ENCODE measurements at regions not wholly inside any gene's neighbourhood (a gene's known extent, or its start where the extent isn't known, plus 50 kb on each side); places are given as distances from the start of the nearest gene placed in this dataset.

DNA sequence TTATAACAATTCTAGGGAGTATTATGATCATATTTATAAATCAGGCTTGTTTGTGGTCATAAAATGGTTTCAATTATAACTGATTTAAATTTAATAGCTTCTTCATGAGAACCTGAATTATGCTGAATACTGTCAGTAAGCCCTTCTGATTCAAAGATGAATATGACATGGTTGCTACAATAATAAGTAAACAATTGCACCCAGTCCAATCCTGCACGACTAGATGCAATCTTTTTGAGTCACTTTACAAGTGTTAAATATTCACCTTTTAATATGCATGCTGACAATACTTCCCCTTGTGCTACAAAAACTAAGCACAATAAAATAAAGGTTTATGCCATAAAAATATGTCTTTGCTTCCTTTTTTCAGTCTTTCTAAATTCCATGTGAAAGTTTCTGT lies 325.2 kb downstream of the KCNJ3 start:
- TF ChIP-seq, protein P1, sequence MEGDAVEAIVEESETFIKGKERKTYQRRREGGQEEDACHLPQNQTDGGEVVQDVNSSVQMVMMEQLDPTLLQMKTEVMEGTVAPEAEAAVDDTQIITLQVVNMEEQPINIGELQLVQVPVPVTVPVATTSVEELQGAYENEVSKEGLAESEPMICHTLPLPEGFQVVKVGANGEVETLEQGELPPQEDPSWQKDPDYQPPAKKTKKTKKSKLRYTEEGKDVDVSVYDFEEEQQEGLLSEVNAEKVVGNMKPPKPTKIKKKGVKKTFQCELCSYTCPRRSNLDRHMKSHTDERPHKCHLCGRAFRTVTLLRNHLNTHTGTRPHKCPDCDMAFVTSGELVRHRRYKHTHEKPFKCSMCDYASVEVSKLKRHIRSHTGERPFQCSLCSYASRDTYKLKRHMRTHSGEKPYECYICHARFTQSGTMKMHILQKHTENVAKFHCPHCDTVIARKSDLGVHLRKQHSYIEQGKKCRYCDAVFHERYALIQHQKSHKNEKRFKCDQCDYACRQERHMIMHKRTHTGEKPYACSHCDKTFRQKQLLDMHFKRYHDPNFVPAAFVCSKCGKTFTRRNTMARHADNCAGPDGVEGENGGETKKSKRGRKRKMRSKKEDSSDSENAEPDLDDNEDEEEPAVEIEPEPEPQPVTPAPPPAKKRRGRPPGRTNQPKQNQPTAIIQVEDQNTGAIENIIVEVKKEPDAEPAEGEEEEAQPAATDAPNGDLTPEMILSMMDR (IDR thresholded peaks at IDR 0.05), result no peak
- Histone ChIP-seq H3K27me3 (no peaks in the 10 kb centered on the region), H3K4me3 (no peak overlapping the region), H3K9me3 (no peaks in the 10 kb centered on the region), H3K36me3 (no peaks in the 10 kb centered on the region), H3K27ac (no peak overlapping the region), H3K4me1 (no peaks in the 10 kb centered on the region)
- intact Hi-C loops (cut with DNase I), result no loop called here
- DNase-seq (ENCODE audit: low spot score in 2 of 2), result no peak

DNA sequence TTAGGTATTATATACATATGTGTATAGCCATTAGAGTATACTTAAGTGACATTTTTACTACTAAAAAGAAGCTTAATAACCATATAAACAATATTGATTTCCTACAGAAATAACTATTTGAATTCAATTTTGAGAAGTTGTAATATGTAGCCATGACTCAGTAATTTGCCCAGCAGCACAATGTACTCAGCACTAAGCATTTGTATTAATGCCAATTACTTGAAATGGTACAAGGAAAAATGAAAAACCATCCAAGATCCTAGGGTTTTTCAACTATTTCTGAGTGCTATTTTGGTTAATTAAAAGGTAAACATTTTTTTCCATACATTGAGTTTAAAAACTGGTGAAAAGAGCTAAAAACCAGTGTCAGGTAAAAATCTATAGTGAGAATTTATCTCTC lies 324.0 kb downstream of the KCNJ3 start:
- no peaks in the 10 kb centered on the region for H3K27me3 ChIP-seq
- TF ChIP-seq, protein P1 (IDR thresholded peaks at IDR 0.05), result no peak
- intact Hi-C loops (cut with DNase I), result no loop called here
- no peaks in the 10 kb centered on the region for H3K4me1 ChIP-seq
- H3K9me3 ChIP-seq, result no peaks in the 10 kb centered on the region
- H3K4me3 ChIP-seq, result no peak overlapping the region
- no peak for DNase-seq (ENCODE audit: low spot score in 2 of 2)
- no peak overlapping the region for H3K27ac ChIP-seq
- no peaks in the 10 kb centered on the region for H3K36me3 ChIP-seq

DNA sequence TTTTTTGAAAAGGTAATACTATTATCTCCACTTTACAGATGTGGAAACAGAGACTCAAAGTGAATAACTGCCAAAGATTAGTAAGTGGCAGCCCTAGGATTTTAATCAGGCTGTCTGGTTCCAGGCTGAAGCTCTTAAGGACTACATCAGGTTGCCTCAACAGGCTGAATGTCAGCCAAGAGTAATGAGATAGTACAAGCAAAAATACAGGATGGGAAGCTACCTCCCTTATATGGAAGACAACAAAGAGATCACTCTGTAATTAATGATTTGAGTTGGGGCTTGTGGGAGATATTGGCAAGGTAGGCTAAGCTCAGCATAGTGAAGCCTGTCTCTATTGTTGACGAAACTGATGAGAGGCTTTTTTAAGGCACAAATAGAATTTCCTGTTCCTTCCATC lies 323.1 kb downstream of the KCNJ3 start:
- no peaks in the 10 kb centered on the region for H3K4me1 ChIP-seq
- no peaks in the 10 kb centered on the region for H3K27me3 ChIP-seq
- no peak overlapping the region for H3K4me3 ChIP-seq
- TF ChIP-seq, protein P1 (IDR thresholded peaks at IDR 0.05), result no peak
- DNase-seq (ENCODE audit: low spot score in 2 of 2), result no peak
- no peaks in the 10 kb centered on the region for H3K9me3 ChIP-seq
- H3K27ac ChIP-seq, result no peak overlapping the region
- no peaks in the 10 kb centered on the region for H3K36me3 ChIP-seq
- intact Hi-C loops (cut with DNase I), result no loop called here

DNA sequence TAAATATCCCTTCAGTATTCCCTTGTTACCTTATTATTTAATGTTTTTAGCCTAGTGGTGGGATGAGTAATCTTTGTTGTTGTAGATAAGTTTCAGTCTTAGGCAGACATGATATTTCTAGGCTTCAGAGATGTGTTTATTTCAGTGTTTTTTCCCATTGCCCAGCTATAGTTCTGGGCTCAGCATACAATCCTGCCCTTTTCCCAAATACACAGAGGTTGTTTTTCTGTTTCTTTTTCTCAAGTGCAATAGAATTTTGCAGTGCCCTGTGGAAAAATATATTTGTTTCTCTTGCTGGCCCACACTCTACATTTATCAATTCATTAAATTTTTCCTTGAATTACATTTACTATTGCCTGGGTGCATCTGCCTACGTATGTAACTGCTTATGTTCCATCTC lies 321.8 kb downstream of the KCNJ3 start:
- no peak for DNase-seq (ENCODE audit: low spot score in 2 of 2)

DNA sequence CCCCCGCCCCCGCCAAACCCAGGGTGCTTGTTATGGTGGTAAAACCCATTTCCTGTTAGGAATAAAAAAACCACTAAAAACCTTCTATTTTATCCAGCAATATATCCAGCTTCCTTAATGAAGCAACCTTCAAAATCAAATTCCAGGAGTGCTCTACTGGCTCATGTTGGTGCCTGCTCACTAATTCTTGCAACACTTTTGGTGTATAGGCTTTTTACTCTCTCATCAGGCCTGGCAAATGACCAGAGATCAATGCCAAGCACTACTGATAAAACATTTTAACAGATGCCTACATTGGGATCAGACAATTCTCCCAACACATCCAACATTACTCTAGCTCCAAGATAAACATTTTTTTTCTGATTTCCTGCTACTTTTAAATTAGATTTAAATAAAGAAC lies 312.4 kb downstream of the KCNJ3 start:
- intact Hi-C loops (cut with DNase I), result no loop called here
- Histone ChIP-seq H3K27ac (no peak overlapping the region), H3K9me3 (no peaks in the 10 kb centered on the region), H3K4me3 (no peak overlapping the region), H3K36me3 (no peaks in the 10 kb centered on the region), H3K4me1 (no peaks in the 10 kb centered on the region), H3K27me3 (no peaks in the 10 kb centered on the region)
- TF ChIP-seq, protein P1 (IDR thresholded peaks at IDR 0.05), result no peak
- no peak for DNase-seq (ENCODE audit: low spot score in 2 of 2)

More for the DNA sequence above, 321.8 kb downstream of the KCNJ3 start:
- Histone ChIP-seq H3K9me3 (no peaks in the 10 kb centered on the region), H3K36me3 (no peaks in the 10 kb centered on the region), H3K27ac (no peak overlapping the region), H3K27me3 (no peaks in the 10 kb centered on the region), H3K4me3 (no peak overlapping the region), H3K4me1 (no peaks in the 10 kb centered on the region)
- intact Hi-C loops (cut with DNase I), result no loop called here
- TF ChIP-seq, protein P1 (IDR thresholded peaks at IDR 0.05), result no peak

DNA sequence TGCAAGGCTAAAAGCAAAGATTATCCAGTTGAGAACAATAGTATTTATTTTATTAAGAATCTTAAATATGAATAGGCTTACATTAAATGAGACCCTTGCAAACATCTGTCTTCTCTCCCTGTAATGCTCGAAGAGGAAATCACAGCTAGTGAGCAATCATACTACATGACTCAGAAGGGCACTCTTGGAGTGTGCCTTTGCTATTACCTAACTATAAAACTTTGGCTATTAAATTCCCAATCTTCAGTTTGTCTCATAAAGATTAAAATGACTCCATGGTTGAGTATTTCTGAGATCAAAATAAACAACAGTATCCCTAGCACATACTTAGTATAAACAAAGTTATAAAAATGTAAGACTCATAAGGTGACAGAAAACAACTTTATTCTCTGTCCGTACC lies 296.9 kb downstream of the KCNJ3 start:
- Histone ChIP-seq H3K4me1 (no peaks in the 10 kb centered on the region), H3K4me3 (no peak overlapping the region), H3K27me3 (no peaks in the 10 kb centered on the region), H3K9me3 (no peaks in the 10 kb centered on the region), H3K36me3 (no peaks in the 10 kb centered on the region), H3K27ac (no peak overlapping the region)
- intact Hi-C loops (cut with DNase I), result no loop called here
- TF ChIP-seq, protein P1 (IDR thresholded peaks at IDR 0.05), result no peak
- DNase-seq (ENCODE audit: low spot score in 2 of 2), result no peak
